H9 (cell line): ENCODE measurements at regions not wholly inside any gene's neighbourhood (a gene's known extent, or its start where the extent isn't known, plus 50 kb on each side); places are given as distances from the start of the nearest gene placed in this dataset.

Source experiments
- DNase-seq: peaks from one replicate; pipeline ENCODE4 v3.0.0-alpha.2; 2017
- H2AFZ ChIP-seq: one replicate; pipeline ENCODE4 v1.6.1; 2013; ENCODE audit warnings: mild to moderate bottlenecking, low read length, control low read depth, moderate library complexity
- H2AK5ac ChIP-seq: 2 replicates; pipeline ENCODE4 v1.6.1; 2013; ENCODE audit warnings: low read length, control low read depth, mixed read lengths; ENCODE audit not compliant: insufficient read length
- H2BK120ac ChIP-seq: one replicate; pipeline ENCODE4 v1.6.1; 2013; ENCODE audit warnings: low read depth, mild to moderate bottlenecking, low read length, control low read depth, inconsistent platforms; ENCODE audit not compliant: poor library complexity, severe bottlenecking
- H2BK12ac ChIP-seq: 2 replicates; pipeline ENCODE4 v1.6.1; 2013; ENCODE audit warnings: low read length, control low read depth, mixed read lengths, low read depth; ENCODE audit not compliant: insufficient read length
- H2BK15ac ChIP-seq: 2 replicates; pipeline ENCODE4 v1.6.1; 2013; ENCODE audit warnings: low read depth, low read length, control low read depth
- H2BK20ac ChIP-seq: one replicate; pipeline ENCODE4 v1.6.1; 2013; ENCODE audit warnings: low read depth, mild to moderate bottlenecking, low read length, control low read depth, inconsistent platforms; ENCODE audit not compliant: poor library complexity, severe bottlenecking
- H2BK5ac ChIP-seq: 2 replicates; pipeline ENCODE4 v1.6.1; 2013; ENCODE audit warnings: low read length, control low read depth, mixed read lengths; ENCODE audit not compliant: insufficient read length
- H3K14ac ChIP-seq: 2 replicates; pipeline ENCODE4 v1.6.1; 2013; ENCODE audit warnings: low read length, control low read depth; ENCODE audit not compliant: insufficient read depth
- H3K18ac ChIP-seq: 2 replicates; pipeline ENCODE4 v1.6.1; 2013; ENCODE audit warnings: low read depth, mild to moderate bottlenecking, mixed read lengths, low read length, control low read depth; ENCODE audit not compliant: insufficient read length
- H3K23ac ChIP-seq: 2 replicates; pipeline ENCODE4 v1.6.1; 2013; ENCODE audit warnings: low read length, control low read depth, mixed read lengths, low read depth; ENCODE audit not compliant: insufficient read length
- H3K23me2 ChIP-seq: 2 replicates; pipeline ENCODE4 v1.6.1; 2013; ENCODE audit warnings: low read depth, mild to moderate bottlenecking, mixed read lengths, low read length, control low read depth; ENCODE audit not compliant: insufficient read length, poor library complexity, severe bottlenecking
- H3K27ac ChIP-seq: 2 replicates; pipeline ENCODE4 v1.5.1; 2013; ENCODE audit warnings: low read length, control low read depth, mixed read lengths, low read depth; ENCODE audit not compliant: insufficient read length
- H3K27me3 ChIP-seq: 2 replicates; pipeline ENCODE4 v1.6.1; 2013; ENCODE audit warnings: low read length, control low read depth, inconsistent platforms; ENCODE audit not compliant: insufficient read depth
- H3K4ac ChIP-seq: 2 replicates; pipeline ENCODE4 v1.6.1; 2013; ENCODE audit warnings: low read depth, mild to moderate bottlenecking, control low read depth, inconsistent platforms, low read length, moderate library complexity
- H3K4me1 ChIP-seq: 2 replicates; pipeline ENCODE4 v1.6.1; 2013; ENCODE audit warnings: low read length, control low read depth, inconsistent platforms; ENCODE audit not compliant: insufficient read depth
- H3K4me2 ChIP-seq: 2 replicates; pipeline ENCODE4 v1.6.1; 2013; ENCODE audit warnings: low read length, control low read depth, mixed read lengths; ENCODE audit not compliant: insufficient read length, insufficient read depth
- H3K56ac ChIP-seq: 2 replicates; pipeline ENCODE4 v1.6.1; 2013; ENCODE audit warnings: low read depth, mild to moderate bottlenecking, mixed read lengths, low read length, control low read depth; ENCODE audit not compliant: insufficient read length
- H3K79me1 ChIP-seq: 2 replicates; pipeline ENCODE4 v1.6.1; 2013; ENCODE audit warnings: low read depth, mild to moderate bottlenecking, moderate library complexity, low read length, control low read depth, inconsistent platforms; ENCODE audit not compliant: insufficient read depth, poor library complexity, severe bottlenecking
- H3K79me2 ChIP-seq: 2 replicates; pipeline ENCODE4 v1.6.1; 2013; ENCODE audit warnings: low read length, control low read depth, inconsistent platforms; ENCODE audit not compliant: insufficient read depth
- H3K9ac ChIP-seq: 2 replicates; pipeline ENCODE4 v1.6.1; 2013; ENCODE audit warnings: low read length, control low read depth, mixed read lengths; ENCODE audit not compliant: insufficient read length; ENCODE audit errors: extremely low read depth
- H3K9me3 ChIP-seq: one replicate; pipeline ENCODE4 v1.6.1; 2013; ENCODE audit warnings: low read depth, low read length, inconsistent platforms; ENCODE audit not compliant: control insufficient read depth
- H3T11ph ChIP-seq: one replicate; pipeline ENCODE4 v1.6.1; 2013; ENCODE audit warnings: mild to moderate bottlenecking, low read length, control low read depth, inconsistent platforms
- H4K20me1 ChIP-seq: one replicate; pipeline ENCODE4 v1.6.1; 2013; ENCODE audit not compliant: control insufficient read depth, insufficient read length, insufficient read depth
- H4K5ac ChIP-seq: 2 replicates; pipeline ENCODE4 v1.6.1; 2013; ENCODE audit warnings: low read depth, mild to moderate bottlenecking, mixed read lengths, low read length, control low read depth; ENCODE audit not compliant: insufficient read length
- H4K8ac ChIP-seq: replicated peaks from 2 replicates; pipeline ENCODE4 v1.6.1; 2013; ENCODE audit warnings: low read length, control low read depth, mixed read lengths, low read depth; ENCODE audit not compliant: insufficient read length
- H4K91ac ChIP-seq: 2 replicates; pipeline ENCODE4 v1.6.1; 2013; ENCODE audit warnings: low read depth, mild to moderate bottlenecking, moderate library complexity, mixed read lengths, low read length, control low read depth; ENCODE audit not compliant: insufficient read length
- H3K27ac Mint-ChIP-seq, 3 experiments: 2 replicates in 2 of 3; 3 replicates in 1 of 3; pipeline ENCODE4 v1.8.0; 2020 to 2021; ENCODE audit warnings: mixed read lengths in 3 of 3, mild to moderate bottlenecking in 1 of 3, moderate library complexity in 1 of 3
- H3K27me3 Mint-ChIP-seq: 2 replicates; pipeline ENCODE4 v1.8.0; 2021; ENCODE audit warnings: low read depth, mild to moderate bottlenecking, moderate library complexity, mixed read lengths
- H3K36me3 Mint-ChIP-seq, 3 experiments: 2 replicates in 2 of 3; 3 replicates in 1 of 3; pipeline ENCODE4 v1.8.0; 2020 to 2021; ENCODE audit warnings: low read depth in 3 of 3, mixed read lengths in 3 of 3; ENCODE audit not compliant: insufficient read depth in 1 of 3
- H3K4me1 Mint-ChIP-seq, 2 experiments: 2 replicates each; pipeline ENCODE4 v1.8.0; 2020; ENCODE audit warnings: mixed read lengths in 2 of 2
- H3K4me3 Mint-ChIP-seq, 2 experiments: 2 replicates in 1 of 2; 3 replicates in 1 of 2; pipeline ENCODE4 v1.8.0; 2020 to 2021; ENCODE audit warnings: mild to moderate bottlenecking in 2 of 2, mixed read lengths in 2 of 2, moderate library complexity in 1 of 2
- H3K9me3 Mint-ChIP-seq, 2 experiments: 2 replicates in 1 of 2; 3 replicates in 1 of 2; pipeline ENCODE4 v1.8.0; 2020; ENCODE audit warnings: mild to moderate bottlenecking in 2 of 2, mixed read lengths in 2 of 2, moderate library complexity in 1 of 2
- WGBS: extraction: QIAGEN DNeasy Blood & Tissue Kit; methylation state at CpG from one replicate; pipeline ENCODE4 v1.1.7; 2013; ENCODE audit warnings: missing lambda C conversion rate, low lambda C conversion rate, mixed read lengths; ENCODE audit not compliant: insufficient read length; ENCODE audit errors: extremely low coverage; 5-methylcytosine and 5-hydroxymethylcytosine counted together
- TF ChIP-seq, protein P1 (sequence below): fragments of 200-600 bp; sonication (generic); conservative IDR thresholded peaks from 3 replicates; pipeline ENCODE4 v1.8.0; 2021; ENCODE audit warnings: antibody characterized with exemption, mild to moderate bottlenecking

DNA sequence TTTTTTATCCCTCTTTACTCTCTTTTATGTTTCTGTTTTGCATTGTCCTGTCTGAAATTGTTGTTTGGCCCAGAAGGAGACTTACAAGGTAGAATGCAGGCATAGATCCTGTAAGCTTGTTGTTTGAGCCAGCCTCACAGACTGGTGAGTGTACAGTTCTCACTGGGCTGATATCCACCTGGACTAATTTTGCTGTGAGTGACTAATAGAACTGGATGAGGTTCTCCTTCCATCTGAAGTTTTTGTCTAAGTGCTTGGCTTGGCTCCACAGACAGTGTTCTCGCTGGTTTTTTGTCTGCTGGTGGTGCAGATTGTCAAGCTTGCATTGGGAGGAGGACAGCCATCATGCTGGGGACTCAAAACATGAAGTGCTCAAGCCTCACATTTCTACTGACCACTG is 495.7 kb downstream of the TSN start:
- peaks cover 0 to 4% of the 10 kb centered on the region in 2 experiments; a peak in 2 of 4 replicates for H3K4me1 Mint-ChIP-seq
- no peaks in the 10 kb centered on the region for H3K9me3 Mint-ChIP-seq
- no peaks in the 10 kb centered on the region for H3K79me2 ChIP-seq
- no peak overlapping the region for H3T11ph ChIP-seq
- H3K27ac Mint-ChIP-seq = no peak overlapping the region
- no peaks in the 10 kb centered on the region; the same call in 1 of the 2 replicates for H3K27me3 Mint-ChIP-seq
- no peak overlapping the region for H2BK20ac ChIP-seq
- no peak overlapping the region for H2BK12ac ChIP-seq
- no peaks in the 10 kb centered on the region for H3K23me2 ChIP-seq
- no peak overlapping the region for H3K4me2 ChIP-seq
- H3K18ac ChIP-seq = no peak overlapping the region
- no peak overlapping the region for H3K14ac ChIP-seq
- H3K9me3 ChIP-seq = no peaks in the 10 kb centered on the region
- no CpG with 5 or more reads among the region's 1 CpG for WGBS
- H2BK5ac ChIP-seq = no peak overlapping the region
- no peak overlapping the region for H3K9ac ChIP-seq
- H2AFZ ChIP-seq = no peak overlapping the region
- H3K79me1 ChIP-seq = no peaks in the 10 kb centered on the region
- H3K4ac ChIP-seq = no peak overlapping the region
- H4K5ac ChIP-seq = no peak overlapping the region
- no peak overlapping the region for H3K23ac ChIP-seq
- no peaks in the 10 kb centered on the region for H3K27me3 ChIP-seq
- H3K4me1 ChIP-seq = no peaks in the 10 kb centered on the region
- H3K36me3 Mint-ChIP-seq = no peaks in the 10 kb centered on the region
- no peak for DNase-seq
- no peak overlapping the region for H2AK5ac ChIP-seq
- H2BK15ac ChIP-seq = no peak overlapping the region
- H4K8ac ChIP-seq = no peak overlapping the region
- H4K91ac ChIP-seq = no peak overlapping the region
- no peak overlapping the region for H3K4me3 Mint-ChIP-seq
- no peak overlapping the region for H3K27ac ChIP-seq
- TF ChIP-seq, protein P1, sequence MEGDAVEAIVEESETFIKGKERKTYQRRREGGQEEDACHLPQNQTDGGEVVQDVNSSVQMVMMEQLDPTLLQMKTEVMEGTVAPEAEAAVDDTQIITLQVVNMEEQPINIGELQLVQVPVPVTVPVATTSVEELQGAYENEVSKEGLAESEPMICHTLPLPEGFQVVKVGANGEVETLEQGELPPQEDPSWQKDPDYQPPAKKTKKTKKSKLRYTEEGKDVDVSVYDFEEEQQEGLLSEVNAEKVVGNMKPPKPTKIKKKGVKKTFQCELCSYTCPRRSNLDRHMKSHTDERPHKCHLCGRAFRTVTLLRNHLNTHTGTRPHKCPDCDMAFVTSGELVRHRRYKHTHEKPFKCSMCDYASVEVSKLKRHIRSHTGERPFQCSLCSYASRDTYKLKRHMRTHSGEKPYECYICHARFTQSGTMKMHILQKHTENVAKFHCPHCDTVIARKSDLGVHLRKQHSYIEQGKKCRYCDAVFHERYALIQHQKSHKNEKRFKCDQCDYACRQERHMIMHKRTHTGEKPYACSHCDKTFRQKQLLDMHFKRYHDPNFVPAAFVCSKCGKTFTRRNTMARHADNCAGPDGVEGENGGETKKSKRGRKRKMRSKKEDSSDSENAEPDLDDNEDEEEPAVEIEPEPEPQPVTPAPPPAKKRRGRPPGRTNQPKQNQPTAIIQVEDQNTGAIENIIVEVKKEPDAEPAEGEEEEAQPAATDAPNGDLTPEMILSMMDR = no peak
- H4K20me1 ChIP-seq = no peaks in the 10 kb centered on the region
- H2BK120ac ChIP-seq = no peak overlapping the region
- H3K56ac ChIP-seq = no peak overlapping the region
